ENCODE measurements at regions not wholly inside any gene's neighbourhood (a gene's known extent, or its start where the extent isn't known, plus 50 kb on each side); places are given as distances from the start of the nearest gene placed in this dataset.
"Not testable (repeated sequence)": the region's sequence is repeated elsewhere in the genome, so short reads cannot be mapped to it uniquely, and the experiment has no call there.

DNA sequence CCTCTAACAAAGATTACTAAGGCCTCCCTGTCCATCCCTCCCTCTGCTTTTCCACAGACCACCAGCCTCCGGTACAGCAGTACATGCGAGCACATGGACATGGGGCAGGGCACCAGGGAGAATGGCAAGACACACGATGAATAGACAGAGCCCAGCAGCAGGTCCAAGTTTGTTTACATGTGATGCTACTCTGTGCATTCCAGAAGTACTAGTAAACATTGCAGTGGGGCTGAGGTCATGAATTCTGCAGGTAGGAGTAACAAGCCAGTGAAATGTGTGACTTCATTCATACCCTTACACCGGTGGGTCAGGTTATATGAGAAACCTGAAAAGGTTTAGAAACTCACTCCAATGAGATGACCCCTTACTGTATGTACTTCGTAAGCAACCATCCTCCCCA, 205.7 kb downstream of the BCL11A start:
- Histone ChIP-seq H3K27me3 (ENCODE audit: insufficient read depth, low read length) (no peaks in the 10 kb centered on the region), H3K4me2 (ENCODE audit: insufficient read depth, low read length) (no peak overlapping the region), H2AFZ (ENCODE audit: low read length) (no peak overlapping the region), H3K36me3 (ENCODE audit: insufficient read depth, low read length) (no peaks in the 10 kb centered on the region), H3K79me2 (ENCODE audit: insufficient read depth, low read length) (no peaks in the 10 kb centered on the region), H3K9me3 (ENCODE audit: low read depth, low read length) (no peaks in the 10 kb centered on the region), H3K4me1 (ENCODE audit: insufficient read depth, low read length) (no peaks in the 10 kb centered on the region), H3K4me3 (ENCODE audit: insufficient read depth, low read length) (no peak overlapping the region), H3K27ac (ENCODE audit: low read depth, low read length) (no peak overlapping the region), H4K20me1 (ENCODE audit: insufficient read depth, low read length) (no peaks in the 10 kb centered on the region)
- DNase-seq (ENCODE audit: insufficient read length, low spot score, missing footprints) = no peak
- TF ChIP-seq, protein P1, sequence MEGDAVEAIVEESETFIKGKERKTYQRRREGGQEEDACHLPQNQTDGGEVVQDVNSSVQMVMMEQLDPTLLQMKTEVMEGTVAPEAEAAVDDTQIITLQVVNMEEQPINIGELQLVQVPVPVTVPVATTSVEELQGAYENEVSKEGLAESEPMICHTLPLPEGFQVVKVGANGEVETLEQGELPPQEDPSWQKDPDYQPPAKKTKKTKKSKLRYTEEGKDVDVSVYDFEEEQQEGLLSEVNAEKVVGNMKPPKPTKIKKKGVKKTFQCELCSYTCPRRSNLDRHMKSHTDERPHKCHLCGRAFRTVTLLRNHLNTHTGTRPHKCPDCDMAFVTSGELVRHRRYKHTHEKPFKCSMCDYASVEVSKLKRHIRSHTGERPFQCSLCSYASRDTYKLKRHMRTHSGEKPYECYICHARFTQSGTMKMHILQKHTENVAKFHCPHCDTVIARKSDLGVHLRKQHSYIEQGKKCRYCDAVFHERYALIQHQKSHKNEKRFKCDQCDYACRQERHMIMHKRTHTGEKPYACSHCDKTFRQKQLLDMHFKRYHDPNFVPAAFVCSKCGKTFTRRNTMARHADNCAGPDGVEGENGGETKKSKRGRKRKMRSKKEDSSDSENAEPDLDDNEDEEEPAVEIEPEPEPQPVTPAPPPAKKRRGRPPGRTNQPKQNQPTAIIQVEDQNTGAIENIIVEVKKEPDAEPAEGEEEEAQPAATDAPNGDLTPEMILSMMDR (IDR thresholded peaks at IDR 0.05; ENCODE audit: extremely low read depth, low read depth, low read length) = no peak

DNA sequence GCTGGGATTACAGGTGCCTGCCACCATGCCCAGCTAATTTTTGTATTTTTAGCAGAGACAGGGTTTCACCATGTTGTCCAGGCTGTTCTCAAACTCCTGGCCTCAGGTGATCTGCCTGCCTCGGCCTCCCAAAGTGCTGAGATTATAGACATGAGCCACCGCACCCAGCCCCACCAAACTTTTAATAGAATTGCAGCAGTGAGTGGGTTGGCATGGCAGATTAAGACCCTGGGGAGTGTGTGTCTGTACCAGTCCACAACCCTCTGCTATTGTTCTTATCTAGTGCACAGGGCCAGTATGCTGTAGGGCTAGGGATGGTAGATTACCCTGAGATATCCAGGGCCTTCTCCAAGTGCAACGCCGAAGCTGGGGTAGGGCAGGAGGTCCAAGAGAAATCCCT, 211.0 kb downstream of the BCL11A start:
- not testable (repeated sequence) for H3K36me3 ChIP-seq (ENCODE audit: insufficient read depth, low read length); H3K27me3 ChIP-seq (ENCODE audit: insufficient read depth, low read length); H4K20me1 ChIP-seq (ENCODE audit: insufficient read depth, low read length); H3K4me1 ChIP-seq (ENCODE audit: insufficient read depth, low read length); H3K9me3 ChIP-seq (ENCODE audit: low read depth, low read length); H2AFZ ChIP-seq (ENCODE audit: low read length); H3K27ac ChIP-seq (ENCODE audit: low read depth, low read length); H3K4me3 ChIP-seq (ENCODE audit: insufficient read depth, low read length); H3K4me2 ChIP-seq (ENCODE audit: insufficient read depth, low read length); H3K79me2 ChIP-seq (ENCODE audit: insufficient read depth, low read length)
- peak; percentile 11 for DNase-seq (ENCODE audit: insufficient read length, low spot score, missing footprints)

DNA sequence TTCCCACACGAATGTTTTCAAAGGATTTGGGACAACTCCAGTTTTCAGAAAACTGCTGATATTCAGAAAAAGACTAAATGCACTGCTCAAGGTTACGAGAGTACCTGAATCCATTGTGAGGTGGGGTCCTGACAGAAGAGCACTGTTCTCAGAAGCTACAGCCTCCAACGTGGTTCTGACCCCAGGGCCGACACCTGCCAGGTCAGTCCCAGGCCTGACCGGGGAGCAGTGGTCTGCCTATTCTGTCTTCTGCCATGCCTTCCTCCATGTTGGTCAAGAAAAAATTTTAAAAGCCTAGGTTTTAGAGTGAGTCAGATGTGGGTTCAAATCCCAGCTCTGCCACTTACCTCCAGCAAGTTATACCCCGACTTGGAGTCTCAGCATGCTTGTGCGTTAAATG, 212.3 kb downstream of the BCL11A start:
- TF ChIP-seq, protein P1 (IDR thresholded peaks at IDR 0.05; ENCODE audit: extremely low read depth, low read depth, low read length) = no peak
- Histone ChIP-seq H3K4me3 (ENCODE audit: insufficient read depth, low read length) (no peak overlapping the region), H3K9me3 (ENCODE audit: low read depth, low read length) (no peaks in the 10 kb centered on the region), H3K27me3 (ENCODE audit: insufficient read depth, low read length) (no peaks in the 10 kb centered on the region), H4K20me1 (ENCODE audit: insufficient read depth, low read length) (no peaks in the 10 kb centered on the region), H2AFZ (ENCODE audit: low read length) (no peak overlapping the region), H3K36me3 (ENCODE audit: insufficient read depth, low read length) (no peaks in the 10 kb centered on the region), H3K79me2 (ENCODE audit: insufficient read depth, low read length) (no peaks in the 10 kb centered on the region), H3K4me2 (ENCODE audit: insufficient read depth, low read length) (no peak overlapping the region), H3K4me1 (ENCODE audit: insufficient read depth, low read length) (no peaks in the 10 kb centered on the region), H3K27ac (ENCODE audit: low read depth, low read length) (no peak overlapping the region)
- no peak for DNase-seq (ENCODE audit: insufficient read length, low spot score, missing footprints)

DNA sequence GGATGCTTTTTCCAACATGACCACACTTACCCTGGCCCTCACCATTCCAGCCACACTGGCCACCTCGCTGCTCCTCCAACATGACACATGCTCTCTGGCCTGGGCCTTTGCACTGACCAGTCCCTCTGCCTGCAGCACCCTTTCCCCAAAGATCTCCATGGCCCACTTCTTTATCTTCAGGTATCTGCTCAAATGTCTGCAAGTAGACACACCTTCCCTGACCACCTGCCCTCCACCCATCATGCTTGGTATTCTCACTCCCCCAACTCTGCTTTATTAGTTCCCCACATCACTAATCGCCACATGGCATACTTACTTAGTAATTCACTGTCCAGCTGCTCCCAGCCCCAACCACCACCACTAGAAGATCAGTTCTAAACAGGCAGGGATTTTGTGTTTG, 214.2 kb downstream of the BCL11A start:
- Histone ChIP-seq H3K79me2 (ENCODE audit: insufficient read depth, low read length) (no peaks in the 10 kb centered on the region), H4K20me1 (ENCODE audit: insufficient read depth, low read length) (no peaks in the 10 kb centered on the region), H2AFZ (ENCODE audit: low read length) (no peak overlapping the region), H3K4me3 (ENCODE audit: insufficient read depth, low read length) (no peak overlapping the region), H3K9me3 (ENCODE audit: low read depth, low read length) (no peaks in the 10 kb centered on the region), H3K4me1 (ENCODE audit: insufficient read depth, low read length) (no peaks in the 10 kb centered on the region), H3K27me3 (ENCODE audit: insufficient read depth, low read length) (no peaks in the 10 kb centered on the region), H3K27ac (ENCODE audit: low read depth, low read length) (no peak overlapping the region), H3K4me2 (ENCODE audit: insufficient read depth, low read length) (no peak overlapping the region), H3K36me3 (ENCODE audit: insufficient read depth, low read length) (no peaks in the 10 kb centered on the region)
- no peak for DNase-seq (ENCODE audit: insufficient read length, low spot score, missing footprints)
- TF ChIP-seq, protein P1 (IDR thresholded peaks at IDR 0.05; ENCODE audit: extremely low read depth, low read depth, low read length) = no peak

DNA sequence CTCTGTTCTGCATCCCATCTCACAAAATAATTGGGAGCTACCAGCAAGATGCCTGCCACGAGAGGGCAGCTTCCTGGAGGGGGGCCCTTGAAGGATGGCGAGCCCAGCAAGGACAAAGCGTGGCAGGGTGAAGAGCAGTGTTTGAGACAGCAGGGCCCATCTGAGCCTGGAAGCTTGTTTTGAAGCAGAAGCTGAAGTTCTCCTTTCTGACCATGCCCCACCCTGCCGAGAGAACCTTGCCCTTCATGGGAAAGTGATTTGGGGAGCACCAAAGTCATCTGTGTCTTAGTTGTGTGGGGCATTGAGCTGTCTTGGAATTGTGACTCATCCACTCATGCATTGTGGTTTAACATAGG, 216.3 kb downstream of the BCL11A start:
- H3K9me3 ChIP-seq (ENCODE audit: low read depth, low read length) = no peaks in the 10 kb centered on the region
- TF ChIP-seq, protein P1 (IDR thresholded peaks at IDR 0.05; ENCODE audit: extremely low read depth, low read depth, low read length) = no peak
- H3K4me2 ChIP-seq (ENCODE audit: insufficient read depth, low read length) = no peak overlapping the region
- no peaks in the 10 kb centered on the region for H4K20me1 ChIP-seq (ENCODE audit: insufficient read depth, low read length)
- no peaks in the 10 kb centered on the region for H3K27me3 ChIP-seq (ENCODE audit: insufficient read depth, low read length)
- H3K36me3 ChIP-seq (ENCODE audit: insufficient read depth, low read length) = no peaks in the 10 kb centered on the region
- no peaks in the 10 kb centered on the region for H3K4me1 ChIP-seq (ENCODE audit: insufficient read depth, low read length)
- no peak for DNase-seq (ENCODE audit: insufficient read length, low spot score, missing footprints)
- no peaks in the 10 kb centered on the region for H3K79me2 ChIP-seq (ENCODE audit: insufficient read depth, low read length)
- H3K27ac ChIP-seq (ENCODE audit: low read depth, low read length) = no peak overlapping the region
- no peak overlapping the region for H3K4me3 ChIP-seq (ENCODE audit: insufficient read depth, low read length)
- H2AFZ ChIP-seq (ENCODE audit: low read length) = no peak overlapping the region

Data from osteoblast (primary cell).